HEK293T (cell line): ENCODE measurements at regions not wholly inside any gene's neighbourhood (a gene's known extent, or its start where the extent isn't known, plus 50 kb on each side); places are given as distances from the start of the nearest gene placed in this dataset.

Experiments used
- BHLHE40 ChIP-seq: fragments of 450-650 bp; IDR thresholded peaks from 2 replicates; pipeline ENCODE4 v1.6.1; 2016; ENCODE audit warnings: mild to moderate bottlenecking, moderate library complexity, borderline replicate concordance
- CTBP1 ChIP-seq: fragments of 450-650 bp; IDR thresholded peaks from 2 replicates; pipeline ENCODE4 v1.6.1; 2016; ENCODE audit warnings: borderline replicate concordance
- FOXM1 ChIP-seq: fragments of 450-650 bp; IDR thresholded peaks from 2 replicates; pipeline ENCODE4 v1.6.1; 2017; ENCODE audit warnings: mild to moderate bottlenecking, borderline replicate concordance

GRCh38 chr20:19816386-19816785 is 58.3 kb downstream of the RIN2 start:
- TF ChIP-seq FOXM1 (no peak), BHLHE40 (no peak), CTBP1 (no peak)
